GM21737 (cell line): ENCODE measurements at regions not wholly inside any gene's neighbourhood (a gene's known extent, or its start where the extent isn't known, plus 50 kb on each side); places are given as distances from the start of the nearest gene placed in this dataset.
"Not testable (repeated sequence)": the region's sequence is repeated elsewhere in the genome, so short reads cannot be mapped to it uniquely, and the experiment has no call there.

ENCODE experiments used
- ATAC-seq: cut with Tn5 transposase; IDR thresholded peaks from one replicate; pipeline ENCODE4 v1.9.1; 2021; ENCODE audit warnings: mild to moderate bottlenecking, moderate library complexity; ENCODE audit not compliant: unreplicated experiment

DNA sequence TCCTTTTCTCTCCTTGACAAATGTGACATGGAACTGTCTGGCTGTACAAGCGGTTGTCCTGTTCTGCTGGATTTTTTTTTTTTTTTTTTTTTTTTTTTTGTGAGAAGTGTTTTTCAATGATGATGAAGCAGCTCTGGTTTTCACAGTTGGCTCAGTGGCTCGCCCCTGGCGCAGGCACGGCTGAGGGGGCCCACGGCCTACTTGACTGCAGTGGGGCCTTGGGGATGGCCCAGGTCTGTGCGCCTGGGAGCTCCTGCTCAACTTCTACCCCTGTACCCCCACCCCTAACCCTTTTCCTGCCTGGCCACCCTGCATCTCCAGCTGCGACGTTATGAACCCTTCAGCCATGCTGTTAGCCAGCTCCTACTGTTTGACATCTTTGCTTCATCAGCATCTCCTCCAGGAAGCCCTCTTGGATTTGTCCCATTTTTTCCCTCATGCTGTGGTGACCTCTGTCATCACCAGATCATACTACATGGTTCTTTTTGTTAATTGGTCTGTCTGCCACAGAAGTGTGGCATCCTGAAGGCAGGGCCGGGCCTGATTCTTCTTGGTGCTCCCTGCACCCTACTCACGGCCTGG lies 167.9 kb downstream of the INHBB start:
- no peak for ATAC-seq

- ATAC-seq = no peak
Observed at GRCh38 chr2:120514521-120514920, 168.6 kb downstream of the INHBB start.

DNA sequence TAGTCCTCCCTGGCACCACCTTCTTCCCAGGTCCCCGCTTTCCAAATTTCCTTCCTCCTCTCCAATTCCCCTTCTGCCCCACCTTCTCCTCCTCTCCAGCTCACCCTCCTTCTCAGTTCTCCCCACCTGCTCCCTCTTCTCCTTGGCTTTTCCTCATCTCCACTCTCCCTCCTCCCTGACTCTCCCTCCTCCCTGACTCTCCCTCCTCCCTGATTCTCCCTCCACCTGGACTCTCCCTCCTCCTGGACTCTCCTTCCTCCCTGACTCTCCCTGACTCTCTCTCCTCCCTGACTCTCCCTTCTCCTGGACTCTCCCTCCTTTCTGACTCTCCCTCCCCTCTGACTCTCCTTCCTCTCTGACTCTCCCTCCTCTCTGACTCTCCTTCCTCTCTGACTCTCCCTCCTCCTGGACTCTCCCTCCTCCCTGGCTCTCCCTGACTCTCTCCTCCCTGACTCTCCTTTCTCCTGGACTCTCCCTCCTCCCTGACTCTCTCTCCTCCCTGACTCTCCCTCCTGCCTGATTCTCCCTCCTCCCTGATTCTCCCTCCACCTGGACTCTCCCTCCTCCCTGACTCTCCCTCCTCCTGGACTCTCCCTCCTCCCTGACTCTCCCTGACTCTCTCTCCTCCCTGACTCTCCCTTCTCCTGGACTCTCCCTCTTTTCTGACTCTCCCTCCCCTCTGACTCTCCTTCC lies 169.3 kb downstream of the INHBB start:
- not testable (repeated sequence) for ATAC-seq

DNA sequence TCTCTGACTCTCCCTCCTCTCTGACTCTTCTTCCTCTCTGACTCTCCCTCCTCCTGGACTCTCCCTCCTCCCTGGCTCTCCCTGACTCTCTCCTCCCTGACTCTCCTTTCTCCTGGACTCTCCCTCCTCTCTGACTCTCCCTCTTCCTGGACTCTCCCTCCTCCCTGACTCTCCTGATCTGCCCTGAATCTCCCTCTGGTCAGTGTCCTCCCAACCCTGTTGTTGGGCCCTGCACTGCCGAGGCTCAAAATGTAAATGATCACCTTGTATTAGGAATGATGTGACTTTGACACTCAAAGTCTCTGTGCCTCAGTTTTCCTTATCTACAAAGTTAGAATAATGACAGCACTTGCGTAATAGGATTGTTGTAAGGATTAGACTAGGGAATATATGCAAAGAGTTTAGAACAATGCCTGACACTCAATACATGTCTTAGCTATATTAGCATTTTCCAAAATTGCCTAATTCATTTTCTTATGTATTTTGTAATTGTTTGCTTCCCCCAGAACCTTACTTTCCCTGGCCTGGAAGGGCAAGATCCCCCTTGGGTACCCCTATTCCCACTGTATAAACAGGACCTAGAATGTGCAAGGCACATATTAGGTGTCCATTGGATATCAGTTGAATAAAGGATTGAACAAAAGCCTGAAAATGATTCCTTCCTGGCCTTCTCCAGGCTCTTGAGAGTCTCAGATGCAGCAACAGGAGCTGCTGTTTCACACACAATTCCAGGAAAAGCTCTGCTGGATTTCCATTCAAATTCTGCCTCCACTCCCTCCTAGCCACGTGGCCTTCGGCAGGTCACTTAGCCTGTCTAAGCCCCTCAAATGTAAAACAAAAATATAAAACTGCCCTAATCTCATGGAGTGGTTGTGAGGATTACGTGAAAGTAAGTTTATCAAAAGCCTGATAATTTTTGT lies 170.1 kb downstream of the INHBB start:
- ATAC-seq = no peak

DNA sequence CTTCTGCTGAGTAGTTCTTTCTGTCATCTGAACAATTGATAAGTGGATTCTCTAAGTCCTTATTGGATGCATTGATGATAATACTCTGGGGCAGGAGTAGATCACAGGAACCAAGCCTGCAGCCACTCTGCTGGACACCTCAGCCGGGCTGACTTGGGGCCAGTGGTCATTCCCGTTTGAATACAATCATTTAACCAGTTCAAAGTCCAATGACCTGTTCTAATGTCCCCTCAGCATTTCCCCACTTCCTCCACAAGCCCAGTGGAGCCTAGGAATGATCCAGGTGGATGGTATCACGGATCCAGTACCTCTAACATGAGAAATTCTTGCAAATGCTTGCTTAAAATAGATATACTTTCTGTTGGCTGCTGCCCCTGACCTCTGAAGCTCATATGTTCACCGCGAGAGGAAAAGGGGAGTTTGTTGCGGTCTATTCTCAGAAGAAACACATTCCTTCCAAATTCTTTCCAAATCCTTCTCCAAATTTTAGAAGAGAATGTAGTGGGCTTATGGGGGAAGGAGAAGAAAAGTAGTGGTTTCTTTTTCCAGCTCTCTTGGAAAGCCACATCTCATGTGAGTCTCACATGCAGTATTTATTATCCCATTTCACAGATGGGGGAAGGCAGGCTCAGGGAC lies 170.9 kb downstream of the INHBB start:
- no peak for ATAC-seq

DNA sequence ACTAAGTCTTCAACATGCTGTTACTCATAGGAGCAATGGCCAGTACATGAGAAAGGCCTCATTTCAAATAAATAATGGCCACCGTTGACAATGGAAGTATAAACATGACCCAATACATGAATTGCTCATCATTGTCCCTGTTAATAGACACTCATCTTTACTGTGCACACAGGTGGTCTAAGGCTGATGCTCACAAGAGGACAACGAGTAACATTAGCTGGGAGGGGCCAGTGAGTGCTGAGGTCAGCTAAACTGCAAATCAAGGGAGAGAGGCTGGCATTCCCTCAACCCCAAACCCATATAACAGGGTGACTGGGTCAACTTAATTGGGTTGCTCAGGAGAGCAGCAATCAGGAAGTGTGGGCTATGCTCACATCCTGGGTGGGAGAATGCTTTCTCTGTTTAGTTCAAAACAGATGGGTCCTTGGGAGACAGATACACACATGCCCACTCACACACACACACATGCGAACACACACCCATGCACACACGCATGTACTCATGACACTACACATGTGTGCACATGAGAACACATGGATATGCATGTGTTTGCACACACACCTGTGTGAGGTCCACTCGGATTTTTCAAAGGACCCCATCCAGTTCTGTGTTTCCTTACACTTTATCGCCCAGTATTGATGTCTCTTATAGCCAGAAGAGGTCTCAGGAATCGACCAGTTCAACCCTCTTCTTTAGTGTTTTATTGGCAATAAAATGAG lies 172.0 kb downstream of the INHBB start:
- ATAC-seq = no peak

GRCh38 chr2:120518819-120519218 lies 172.9 kb downstream of the INHBB start:
- no peak for ATAC-seq

GRCh38 chr2:120519469-120519868 lies 173.5 kb downstream of the INHBB start:
- no peak for ATAC-seq

- no peak for ATAC-seq
Observed at GRCh38 chr2:120520454-120520853, 174.5 kb downstream of the INHBB start.

DNA sequence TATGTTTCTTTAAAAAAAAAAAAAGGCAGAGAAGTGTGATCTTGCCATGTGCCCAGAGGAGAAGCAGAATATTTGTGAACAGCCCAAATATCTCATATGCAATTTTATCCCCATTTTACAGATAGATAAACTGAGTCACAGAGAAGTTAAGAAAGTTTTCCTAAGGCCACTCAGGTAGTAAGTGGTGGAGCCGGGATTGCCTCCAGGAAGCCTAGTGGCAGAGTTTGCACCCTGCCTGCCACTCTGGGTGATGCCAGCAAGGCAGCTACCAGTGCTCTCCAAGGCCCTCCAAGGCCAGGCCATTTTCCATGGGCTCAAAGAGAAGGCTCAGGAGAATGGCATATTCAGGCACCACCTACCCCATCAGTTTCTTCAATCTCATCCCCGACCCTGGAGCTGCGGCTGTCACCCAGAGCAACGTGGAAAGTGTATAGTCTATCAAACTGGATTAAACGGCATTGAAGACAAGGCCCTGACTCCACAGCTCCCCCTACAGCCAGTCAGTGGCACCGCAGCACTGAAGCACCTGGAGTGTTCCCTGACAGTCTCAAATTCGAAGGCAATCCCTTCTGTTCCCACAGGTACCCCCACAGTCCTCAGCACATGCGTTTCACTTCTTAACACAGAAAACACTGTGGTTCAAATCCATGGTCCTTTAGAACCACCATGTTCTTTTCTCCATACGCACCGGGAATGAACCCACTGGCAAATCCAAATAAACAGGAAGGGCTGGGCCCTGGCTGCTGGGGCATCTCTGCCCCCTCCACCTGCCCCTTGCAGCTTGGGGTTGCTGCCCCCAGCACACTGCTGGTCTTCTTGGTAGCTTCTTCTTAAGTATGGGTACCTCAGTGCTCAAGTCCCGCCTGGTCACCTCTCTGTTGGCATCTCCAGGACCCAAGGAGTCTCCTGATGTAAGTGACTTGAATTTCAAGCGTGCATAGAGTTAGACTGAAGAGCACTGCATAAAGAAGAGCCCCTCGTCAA lies 175.3 kb downstream of the INHBB start:
- no peak for ATAC-seq

- no peak for ATAC-seq
Observed at GRCh38 chr2:120522151-120522751, 176.3 kb downstream of the INHBB start.

- ATAC-seq = no peak
Observed at GRCh38 chr2:120523766-120524165, 177.8 kb downstream of the INHBB start.

GRCh38 chr2:120524174-120524573 lies 178.2 kb downstream of the INHBB start:
- no peak for ATAC-seq

DNA sequence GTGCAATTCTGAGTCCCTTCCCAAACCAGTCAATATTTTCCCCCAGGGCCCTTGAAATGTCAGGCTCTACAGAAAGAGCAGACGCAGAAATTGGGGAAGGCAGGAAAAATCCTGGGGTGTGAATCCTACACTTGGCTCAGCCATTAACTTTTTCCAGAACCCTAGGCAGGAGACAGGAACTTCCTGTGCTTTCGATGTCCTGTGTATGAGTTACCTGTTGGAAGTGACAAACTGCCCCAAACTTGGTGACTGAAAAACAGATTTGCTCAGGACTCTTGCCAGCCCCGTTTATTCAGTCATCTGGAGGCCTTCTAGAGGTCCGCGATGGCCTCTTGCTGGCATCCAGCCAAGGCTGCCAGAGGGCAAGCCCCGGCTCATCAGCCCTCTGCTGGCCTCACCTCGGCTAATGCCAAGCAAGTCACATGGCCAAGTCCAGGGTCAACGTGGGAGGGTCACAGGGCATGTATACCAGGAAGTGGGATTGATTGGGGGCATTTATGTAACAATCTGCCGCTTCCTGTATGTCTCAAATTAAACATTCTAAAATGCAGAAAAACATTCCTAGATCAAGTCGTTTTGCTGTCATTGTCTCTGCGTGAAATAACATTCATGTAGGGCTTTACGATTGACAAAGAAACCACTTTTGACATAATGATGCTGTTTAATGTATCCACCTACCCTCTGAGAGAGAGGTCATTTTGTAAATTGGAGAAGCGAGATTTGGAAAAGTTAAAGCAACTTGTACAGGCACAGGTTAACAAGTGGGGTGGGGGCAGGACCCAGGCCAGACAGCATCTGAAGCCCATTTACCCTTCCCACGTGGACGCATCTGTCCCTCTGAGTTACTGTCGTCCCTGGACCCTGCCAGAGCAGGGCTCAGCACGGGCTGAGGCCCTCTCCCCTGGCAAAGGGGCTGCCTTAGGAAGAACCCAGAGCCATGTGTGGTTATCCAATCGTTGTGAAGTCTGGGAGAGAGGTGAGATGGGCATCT lies 179.4 kb downstream of the INHBB start:
- ATAC-seq = no peak

- no peak for ATAC-seq
Observed at GRCh38 chr2:120526047-120526562, 180.2 kb downstream of the INHBB start.

GRCh38 chr2:120526997-120527945 lies 181.3 kb downstream of the INHBB start:
- no peak for ATAC-seq
